KBM-7 (cell line): ENCODE measurements at regions not wholly inside any gene's neighbourhood (a gene's known extent, or its start where the extent isn't known, plus 50 kb on each side); places are given as distances from the start of the nearest gene placed in this dataset.

ENCODE experiments used
- DNase-seq: peaks from one replicate; pipeline ENCODE4 v3.0.0-alpha.2; 2015
- in situ Hi-C: fragments of 300-500 bp; cut with MboI; formaldehyde crosslinking; loops from 2 replicates; pipeline ENCODE4 v1.14.3; 2020; ENCODE audit warnings: low sequenced_read_pairs, low pct_unique_long_range_greater_than_20kb, mixed read lengths

GRCh38 chr6:165726290-165726875 lies 63.3 kb upstream of the PDE10A start:
- no peak for DNase-seq
- in situ Hi-C loops, result no loop called here

DNA sequence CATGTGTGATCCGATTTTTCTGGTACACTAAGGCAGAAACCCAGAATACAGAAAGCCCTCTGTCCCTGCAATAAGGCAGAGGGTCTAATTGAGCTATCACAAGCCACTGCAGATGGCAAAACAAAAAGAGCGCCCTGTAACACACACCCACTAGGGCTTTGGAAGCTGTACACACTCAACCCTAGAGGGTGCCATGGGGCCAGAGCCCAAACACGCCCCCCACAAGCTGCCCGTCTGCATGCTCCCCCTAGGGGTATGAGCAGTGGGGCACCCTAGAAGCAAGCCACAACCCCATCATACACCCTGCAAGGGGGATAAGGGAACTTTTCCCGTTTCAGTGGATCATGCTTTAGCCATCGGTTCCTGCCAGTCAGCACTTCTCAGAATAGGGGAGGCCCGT lies 62.2 kb upstream of the PDE10A start:
- in situ Hi-C loops, result no loop called here
- no peak for DNase-seq

GRCh38 chr6:165723326-165723725 lies 60.3 kb upstream of the PDE10A start:
- DNase-seq, result no peak
- in situ Hi-C loops, result no loop called here

- no peak for DNase-seq
- in situ Hi-C loops, result no loop called here
These were observed 59.0 kb upstream of the PDE10A start for GRCh38 chr6:165722022-165722421.

GRCh38 chr6:165721356-165721755 lies 58.3 kb upstream of the PDE10A start:
- in situ Hi-C loops, result no loop called here
- no peak for DNase-seq

- in situ Hi-C loops, result no loop called here
- no peak for DNase-seq
These were observed 55.5 kb upstream of the PDE10A start for GRCh38 chr6:165718491-165718891.

DNA sequence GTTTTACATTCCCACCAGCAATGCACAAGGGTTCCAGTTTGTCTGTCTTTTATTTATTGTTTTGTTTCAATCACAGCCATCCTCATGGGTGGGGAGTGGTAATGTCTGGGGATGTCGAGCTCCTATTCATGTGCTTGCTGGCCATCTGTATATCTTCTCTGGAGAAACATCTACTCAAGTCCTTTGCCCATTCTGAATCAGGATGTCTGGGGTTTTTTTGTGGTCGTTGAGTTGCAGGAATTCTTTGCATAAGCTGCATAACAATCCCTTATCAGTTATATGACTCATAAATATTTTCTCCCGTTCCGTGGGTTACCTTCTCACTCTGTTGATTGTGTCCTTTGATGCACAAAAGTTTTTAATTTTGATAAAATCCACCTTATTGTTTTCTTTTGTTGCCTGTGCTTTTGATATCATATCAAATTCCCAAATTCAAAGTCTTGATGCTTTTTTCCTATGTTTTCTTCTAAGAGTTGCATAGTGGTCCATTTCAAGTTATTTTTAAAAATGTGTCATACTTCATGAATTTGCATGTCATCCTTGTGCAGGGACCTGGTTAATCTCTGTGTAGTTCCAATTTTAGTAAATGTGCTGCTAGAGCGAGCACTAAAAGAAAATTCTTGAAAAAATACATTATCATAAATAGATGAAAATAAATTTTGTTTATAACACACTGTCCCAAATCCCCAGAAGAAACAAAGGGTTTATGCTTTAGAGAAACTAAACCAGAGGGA lies 54.9 kb upstream of the PDE10A start:
- in situ Hi-C loops, result no loop called here
- no peak for DNase-seq

DNA sequence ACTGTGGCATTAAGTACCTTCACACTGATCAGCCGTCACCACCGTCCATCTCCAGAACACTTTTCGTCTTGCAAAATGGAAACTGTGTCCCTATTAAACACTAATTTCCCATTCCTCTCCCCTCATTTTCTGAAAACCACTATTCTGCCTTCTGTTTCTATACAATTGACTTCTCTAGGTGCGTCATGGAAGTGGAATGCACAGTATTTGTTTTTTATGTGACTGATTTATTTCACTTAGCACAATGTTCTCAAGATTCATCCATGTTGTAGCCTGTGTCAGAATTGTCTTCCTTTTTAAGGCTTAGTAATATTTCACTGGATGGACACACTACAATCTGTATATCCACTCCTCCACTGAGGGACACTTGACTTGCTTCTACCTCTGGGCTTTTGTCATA lies 53.8 kb upstream of the PDE10A start:
- DNase-seq, result no peak
- in situ Hi-C loops, result no loop called here

DNA sequence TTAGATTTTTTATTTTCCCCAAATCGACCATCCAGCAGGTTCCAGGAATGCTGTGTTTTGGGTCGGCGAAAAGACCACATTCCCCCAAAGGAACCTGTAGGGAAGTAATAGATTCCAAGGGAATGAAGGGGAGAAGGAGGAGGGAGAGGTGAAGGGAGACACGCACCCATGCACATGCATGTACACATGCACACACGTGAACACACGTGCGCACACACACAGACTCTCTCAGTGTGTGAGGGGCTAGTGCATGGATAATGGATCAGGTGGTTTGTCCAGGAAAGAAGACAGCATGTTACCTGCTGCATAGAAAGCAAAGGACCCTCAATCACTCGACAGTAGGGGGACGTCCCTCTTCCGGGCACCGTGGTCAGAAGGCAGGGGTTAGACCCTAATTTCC lies 52.4 kb upstream of the PDE10A start:
- no peak for DNase-seq
- in situ Hi-C loops, result no loop called here

DNA sequence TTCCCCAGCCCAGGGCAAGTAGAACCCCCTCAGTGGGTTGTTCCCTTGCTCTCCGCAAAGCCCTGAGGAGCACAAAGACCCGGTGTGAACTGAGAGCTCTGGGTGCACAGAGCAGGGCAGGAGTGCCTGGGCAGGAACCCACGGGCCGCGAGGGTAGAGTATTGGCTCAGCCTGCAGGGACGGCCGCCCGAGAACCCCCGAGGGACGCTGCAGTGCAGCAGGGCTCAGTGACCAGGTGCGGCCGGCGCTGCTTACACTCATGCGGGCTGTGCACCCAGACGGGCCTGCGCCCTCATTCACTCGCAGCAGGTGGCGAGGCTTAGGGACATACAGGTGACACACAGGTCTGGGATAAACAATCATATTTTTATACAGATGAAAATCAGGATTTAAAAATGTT lies 51.9 kb upstream of the PDE10A start:
- no peak for DNase-seq
- in situ Hi-C loops, result no loop called here

GRCh38 chr6:165713845-165714466 lies 50.9 kb upstream of the PDE10A start:
- DNase-seq, result no peak
- in situ Hi-C loops, result no loop called here
